Neural cell (in vitro differentiated cells): ENCODE measurements at regions not wholly inside any gene's neighbourhood (a gene's known extent, or its start where the extent isn't known, plus 50 kb on each side); places are given as distances from the start of the nearest gene placed in this dataset.

ENCODE experiments used
- EP300 ChIP-seq: fragments of 450-650 bp; conservative IDR thresholded peaks from 2 replicates; pipeline ENCODE4 v1.6.1; 2014; ENCODE audit warnings: antibody characterized with exemption, mild to moderate bottlenecking, moderate library complexity; ENCODE audit not compliant: poor library complexity, severe bottlenecking
- EZH2 ChIP-seq: fragments of 200-600, 300-800 bp; shearing (Covaris generic), sonication (generic); IDR thresholded peaks from 2 replicates; pipeline ENCODE4 v1.6.1; 2014; ENCODE audit warnings: antibody characterized with exemption, low read length, borderline replicate concordance, mild to moderate bottlenecking; ENCODE audit not compliant: insufficient read depth, poor library complexity, severe bottlenecking
- REST ChIP-seq: IDR thresholded peaks from 2 replicates; pipeline ENCODE4 v1.6.1; 2012; ENCODE audit warnings: borderline replicate concordance
- SMC3 ChIP-seq: fragments of 450-650 bp; conservative IDR thresholded peaks from 2 replicates; pipeline ENCODE4 v1.6.1; 2014; ENCODE audit warnings: antibody characterized with exemption, mild to moderate bottlenecking, moderate library complexity; ENCODE audit not compliant: poor library complexity
- TAF1 ChIP-seq: IDR thresholded peaks from 2 replicates; pipeline ENCODE4 v1.6.1; 2012; ENCODE audit warnings: low read depth
- TF ChIP-seq, protein P1 (sequence below): fragments of 450-650 bp; IDR thresholded peaks from 2 replicates; pipeline ENCODE4 v1.5.1; 2014; ENCODE audit warnings: antibody characterized with exemption, mild to moderate bottlenecking, moderate library complexity; ENCODE audit not compliant: poor library complexity, severe bottlenecking

DNA sequence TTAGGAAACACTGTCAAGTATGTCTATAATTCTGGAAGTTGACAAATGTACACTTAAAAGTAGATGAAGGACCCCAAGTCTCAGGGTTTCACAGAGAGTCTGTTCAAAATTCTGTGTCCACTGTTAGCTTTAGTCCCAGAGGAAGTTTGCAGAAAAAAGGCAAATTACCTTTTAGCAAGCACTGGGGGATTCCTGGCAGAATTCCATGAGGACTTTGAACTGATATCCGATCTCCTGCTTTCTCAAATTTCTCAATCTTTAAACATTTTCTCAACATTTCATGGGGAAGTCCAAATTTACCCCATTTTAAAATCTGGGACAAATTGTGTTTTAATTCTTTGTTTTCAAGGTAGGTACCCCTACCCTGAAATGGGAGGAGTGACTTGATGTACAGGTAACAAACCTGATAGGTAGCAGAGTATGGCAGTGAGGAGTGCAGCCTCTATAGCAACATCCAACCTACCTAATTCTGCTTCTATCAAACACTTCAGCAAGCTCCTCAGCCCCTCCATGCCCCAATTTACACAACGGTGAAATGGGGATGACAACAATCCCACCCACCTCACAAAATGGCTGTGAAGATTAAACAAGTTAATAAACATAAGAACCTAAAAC, 344.9 kb downstream of the OMA1 start:
- TF ChIP-seq, protein P1, sequence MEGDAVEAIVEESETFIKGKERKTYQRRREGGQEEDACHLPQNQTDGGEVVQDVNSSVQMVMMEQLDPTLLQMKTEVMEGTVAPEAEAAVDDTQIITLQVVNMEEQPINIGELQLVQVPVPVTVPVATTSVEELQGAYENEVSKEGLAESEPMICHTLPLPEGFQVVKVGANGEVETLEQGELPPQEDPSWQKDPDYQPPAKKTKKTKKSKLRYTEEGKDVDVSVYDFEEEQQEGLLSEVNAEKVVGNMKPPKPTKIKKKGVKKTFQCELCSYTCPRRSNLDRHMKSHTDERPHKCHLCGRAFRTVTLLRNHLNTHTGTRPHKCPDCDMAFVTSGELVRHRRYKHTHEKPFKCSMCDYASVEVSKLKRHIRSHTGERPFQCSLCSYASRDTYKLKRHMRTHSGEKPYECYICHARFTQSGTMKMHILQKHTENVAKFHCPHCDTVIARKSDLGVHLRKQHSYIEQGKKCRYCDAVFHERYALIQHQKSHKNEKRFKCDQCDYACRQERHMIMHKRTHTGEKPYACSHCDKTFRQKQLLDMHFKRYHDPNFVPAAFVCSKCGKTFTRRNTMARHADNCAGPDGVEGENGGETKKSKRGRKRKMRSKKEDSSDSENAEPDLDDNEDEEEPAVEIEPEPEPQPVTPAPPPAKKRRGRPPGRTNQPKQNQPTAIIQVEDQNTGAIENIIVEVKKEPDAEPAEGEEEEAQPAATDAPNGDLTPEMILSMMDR, result no peak
- TF ChIP-seq EZH2 (no peak), EP300 (no peak), SMC3 (no peak), REST (no peak), TAF1 (no peak)
